GM12878 (cell line): ENCODE measurements at regions not wholly inside any gene's neighbourhood (a gene's known extent, or its start where the extent isn't known, plus 50 kb on each side); places are given as distances from the start of the nearest gene placed in this dataset.

Experiments
- ESRRA ChIP-seq: IDR thresholded peaks from 2 replicates; pipeline ENCODE4 v1.6.1; 2012; ENCODE audit warnings: mild to moderate bottlenecking, low read length, improper control_type of control experiment
- SMC3 ChIP-seq: IDR thresholded peaks from 2 replicates; pipeline ENCODE4 v1.6.1; 2011; ENCODE audit warnings: low read length, improper control_type of control experiment, borderline replicate concordance
- TCF12 ChIP-seq: IDR thresholded peaks from 2 replicates; pipeline ENCODE4 v1.6.1; 2011; ENCODE audit warnings: low read depth, mild to moderate bottlenecking, low read length
- YY1 ChIP-seq: IDR thresholded peaks from 2 replicates; pipeline ENCODE4 v1.6.1; 2011; ENCODE audit warnings: low read depth, mild to moderate bottlenecking, low read length
- TF ChIP-seq, protein P1 (sequence below): IDR thresholded peaks from 2 replicates; pipeline ENCODE4 v1.6.1; 2012; ENCODE audit warnings: low read length, inconsistent platforms
- TF ChIP-seq, protein P2 (sequence below), 3 experiments: IDR thresholded peaks in 2 of 3; conservative IDR thresholded peaks in 1 of 3; 2 replicates each; pipeline ENCODE4 v1.5.1; 2011; ENCODE audit warnings: low read depth in 3 of 3, low read length in 3 of 3, mild to moderate bottlenecking in 3 of 3, control low read depth in 2 of 3, moderate library complexity in 2 of 3, inconsistent platforms in 1 of 3, mixed read lengths in 1 of 3; ENCODE audit not compliant: control insufficient read depth in 2 of 3, insufficient read depth in 1 of 3; ENCODE audit errors: extremely low read depth in 1 of 3
- TF ChIP-seq, protein P3 (sequence below): IDR thresholded peaks from 2 replicates; pipeline ENCODE4 v1.6.1; 2012; ENCODE audit warnings: mild to moderate bottlenecking, low read depth, low read length

DNA sequence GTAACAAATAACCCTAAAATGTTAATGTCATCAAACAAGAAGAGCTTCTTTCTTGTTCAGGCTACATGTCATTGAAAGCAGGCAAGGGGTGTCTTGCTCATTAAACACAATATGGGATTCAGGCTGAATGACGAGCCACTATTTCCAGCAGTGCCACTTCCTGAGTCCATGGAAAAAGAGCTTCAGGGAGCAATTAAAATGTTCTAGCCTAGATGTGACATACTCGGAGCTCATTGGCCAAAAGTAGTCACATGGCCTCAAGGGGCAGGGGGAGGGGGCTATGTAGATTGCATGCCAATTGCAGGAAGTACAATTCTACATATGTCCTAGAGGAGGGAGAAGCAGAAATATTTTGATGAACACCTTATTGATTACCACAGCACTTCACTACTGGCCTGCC, 685.3 kb upstream of the ADGRL2 start:
- TF ChIP-seq, protein P1, sequence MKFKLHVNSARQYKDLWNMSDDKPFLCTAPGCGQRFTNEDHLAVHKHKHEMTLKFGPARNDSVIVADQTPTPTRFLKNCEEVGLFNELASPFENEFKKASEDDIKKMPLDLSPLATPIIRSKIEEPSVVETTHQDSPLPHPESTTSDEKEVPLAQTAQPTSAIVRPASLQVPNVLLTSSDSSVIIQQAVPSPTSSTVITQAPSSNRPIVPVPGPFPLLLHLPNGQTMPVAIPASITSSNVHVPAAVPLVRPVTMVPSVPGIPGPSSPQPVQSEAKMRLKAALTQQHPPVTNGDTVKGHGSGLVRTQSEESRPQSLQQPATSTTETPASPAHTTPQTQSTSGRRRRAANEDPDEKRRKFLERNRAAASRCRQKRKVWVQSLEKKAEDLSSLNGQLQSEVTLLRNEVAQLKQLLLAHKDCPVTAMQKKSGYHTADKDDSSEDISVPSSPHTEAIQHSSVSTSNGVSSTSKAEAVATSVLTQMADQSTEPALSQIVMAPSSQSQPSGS, result no peak
- TF ChIP-seq, protein P2, sequence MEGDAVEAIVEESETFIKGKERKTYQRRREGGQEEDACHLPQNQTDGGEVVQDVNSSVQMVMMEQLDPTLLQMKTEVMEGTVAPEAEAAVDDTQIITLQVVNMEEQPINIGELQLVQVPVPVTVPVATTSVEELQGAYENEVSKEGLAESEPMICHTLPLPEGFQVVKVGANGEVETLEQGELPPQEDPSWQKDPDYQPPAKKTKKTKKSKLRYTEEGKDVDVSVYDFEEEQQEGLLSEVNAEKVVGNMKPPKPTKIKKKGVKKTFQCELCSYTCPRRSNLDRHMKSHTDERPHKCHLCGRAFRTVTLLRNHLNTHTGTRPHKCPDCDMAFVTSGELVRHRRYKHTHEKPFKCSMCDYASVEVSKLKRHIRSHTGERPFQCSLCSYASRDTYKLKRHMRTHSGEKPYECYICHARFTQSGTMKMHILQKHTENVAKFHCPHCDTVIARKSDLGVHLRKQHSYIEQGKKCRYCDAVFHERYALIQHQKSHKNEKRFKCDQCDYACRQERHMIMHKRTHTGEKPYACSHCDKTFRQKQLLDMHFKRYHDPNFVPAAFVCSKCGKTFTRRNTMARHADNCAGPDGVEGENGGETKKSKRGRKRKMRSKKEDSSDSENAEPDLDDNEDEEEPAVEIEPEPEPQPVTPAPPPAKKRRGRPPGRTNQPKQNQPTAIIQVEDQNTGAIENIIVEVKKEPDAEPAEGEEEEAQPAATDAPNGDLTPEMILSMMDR (IDR thresholded peaks at IDR 0.05 in 2 of 3, conservative IDR thresholded peaks at IDR 0.05 in 1 of 3; ENCODE audit: control insufficient read depth in 2 of 3, extremely low read depth in 1 of 3, insufficient read depth in 1 of 3, low read depth in 3 of 3, low read length in 3 of 3), result no peak
- TF ChIP-seq, protein P3, sequence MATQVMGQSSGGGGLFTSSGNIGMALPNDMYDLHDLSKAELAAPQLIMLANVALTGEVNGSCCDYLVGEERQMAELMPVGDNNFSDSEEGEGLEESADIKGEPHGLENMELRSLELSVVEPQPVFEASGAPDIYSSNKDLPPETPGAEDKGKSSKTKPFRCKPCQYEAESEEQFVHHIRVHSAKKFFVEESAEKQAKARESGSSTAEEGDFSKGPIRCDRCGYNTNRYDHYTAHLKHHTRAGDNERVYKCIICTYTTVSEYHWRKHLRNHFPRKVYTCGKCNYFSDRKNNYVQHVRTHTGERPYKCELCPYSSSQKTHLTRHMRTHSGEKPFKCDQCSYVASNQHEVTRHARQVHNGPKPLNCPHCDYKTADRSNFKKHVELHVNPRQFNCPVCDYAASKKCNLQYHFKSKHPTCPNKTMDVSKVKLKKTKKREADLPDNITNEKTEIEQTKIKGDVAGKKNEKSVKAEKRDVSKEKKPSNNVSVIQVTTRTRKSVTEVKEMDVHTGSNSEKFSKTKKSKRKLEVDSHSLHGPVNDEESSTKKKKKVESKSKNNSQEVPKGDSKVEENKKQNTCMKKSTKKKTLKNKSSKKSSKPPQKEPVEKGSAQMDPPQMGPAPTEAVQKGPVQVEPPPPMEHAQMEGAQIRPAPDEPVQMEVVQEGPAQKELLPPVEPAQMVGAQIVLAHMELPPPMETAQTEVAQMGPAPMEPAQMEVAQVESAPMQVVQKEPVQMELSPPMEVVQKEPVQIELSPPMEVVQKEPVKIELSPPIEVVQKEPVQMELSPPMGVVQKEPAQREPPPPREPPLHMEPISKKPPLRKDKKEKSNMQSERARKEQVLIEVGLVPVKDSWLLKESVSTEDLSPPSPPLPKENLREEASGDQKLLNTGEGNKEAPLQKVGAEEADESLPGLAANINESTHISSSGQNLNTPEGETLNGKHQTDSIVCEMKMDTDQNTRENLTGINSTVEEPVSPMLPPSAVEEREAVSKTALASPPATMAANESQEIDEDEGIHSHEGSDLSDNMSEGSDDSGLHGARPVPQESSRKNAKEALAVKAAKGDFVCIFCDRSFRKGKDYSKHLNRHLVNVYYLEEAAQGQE, result no peak
- TF ChIP-seq TCF12 (no peak), ESRRA (no peak), SMC3 (no peak), YY1 (no peak)
